AG10803 (cell line): ENCODE measurements at regions not wholly inside any gene's neighbourhood (a gene's known extent, or its start where the extent isn't known, plus 50 kb on each side); places are given as distances from the start of the nearest gene placed in this dataset.

Experiments used
- DNase-seq: peaks from one replicate; pipeline ENCODE4 v3.0.0; 2010; ENCODE audit warnings: low read depth
- H3K4me3 ChIP-seq: 2 replicates; pipeline ENCODE4 v1.5.1; 2011; ENCODE audit warnings: mild to moderate bottlenecking, low read length, control low read depth
- TF ChIP-seq, protein P1 (sequence below): conservative IDR thresholded peaks from 2 replicates; pipeline ENCODE4 v1.5.1; 2011; ENCODE audit warnings: mild to moderate bottlenecking, low read length, control low read depth, inconsistent platforms

DNA sequence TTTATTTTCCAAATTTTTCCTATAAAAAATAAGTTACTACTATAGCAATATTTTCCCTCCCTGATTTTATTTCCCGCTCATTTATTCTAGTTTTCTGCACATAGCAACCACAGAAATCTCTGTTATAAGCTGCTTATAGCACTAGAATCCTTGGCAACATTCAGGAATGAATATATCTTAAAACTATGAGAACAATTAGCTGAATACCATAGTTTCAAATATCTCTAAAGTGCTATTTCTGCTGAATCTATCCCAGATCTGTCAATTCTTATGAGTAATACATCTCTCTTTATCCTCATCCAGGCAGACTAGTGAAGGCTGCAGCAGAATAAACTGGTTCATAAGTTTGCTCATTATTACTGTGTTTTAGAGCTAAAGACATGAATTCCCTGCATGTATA lies 622.9 kb upstream of the DIPK2B start:
- TF ChIP-seq, protein P1, sequence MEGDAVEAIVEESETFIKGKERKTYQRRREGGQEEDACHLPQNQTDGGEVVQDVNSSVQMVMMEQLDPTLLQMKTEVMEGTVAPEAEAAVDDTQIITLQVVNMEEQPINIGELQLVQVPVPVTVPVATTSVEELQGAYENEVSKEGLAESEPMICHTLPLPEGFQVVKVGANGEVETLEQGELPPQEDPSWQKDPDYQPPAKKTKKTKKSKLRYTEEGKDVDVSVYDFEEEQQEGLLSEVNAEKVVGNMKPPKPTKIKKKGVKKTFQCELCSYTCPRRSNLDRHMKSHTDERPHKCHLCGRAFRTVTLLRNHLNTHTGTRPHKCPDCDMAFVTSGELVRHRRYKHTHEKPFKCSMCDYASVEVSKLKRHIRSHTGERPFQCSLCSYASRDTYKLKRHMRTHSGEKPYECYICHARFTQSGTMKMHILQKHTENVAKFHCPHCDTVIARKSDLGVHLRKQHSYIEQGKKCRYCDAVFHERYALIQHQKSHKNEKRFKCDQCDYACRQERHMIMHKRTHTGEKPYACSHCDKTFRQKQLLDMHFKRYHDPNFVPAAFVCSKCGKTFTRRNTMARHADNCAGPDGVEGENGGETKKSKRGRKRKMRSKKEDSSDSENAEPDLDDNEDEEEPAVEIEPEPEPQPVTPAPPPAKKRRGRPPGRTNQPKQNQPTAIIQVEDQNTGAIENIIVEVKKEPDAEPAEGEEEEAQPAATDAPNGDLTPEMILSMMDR = no peak
- peak; percentile 36 for DNase-seq
- no peak overlapping the region for H3K4me3 ChIP-seq

DNA sequence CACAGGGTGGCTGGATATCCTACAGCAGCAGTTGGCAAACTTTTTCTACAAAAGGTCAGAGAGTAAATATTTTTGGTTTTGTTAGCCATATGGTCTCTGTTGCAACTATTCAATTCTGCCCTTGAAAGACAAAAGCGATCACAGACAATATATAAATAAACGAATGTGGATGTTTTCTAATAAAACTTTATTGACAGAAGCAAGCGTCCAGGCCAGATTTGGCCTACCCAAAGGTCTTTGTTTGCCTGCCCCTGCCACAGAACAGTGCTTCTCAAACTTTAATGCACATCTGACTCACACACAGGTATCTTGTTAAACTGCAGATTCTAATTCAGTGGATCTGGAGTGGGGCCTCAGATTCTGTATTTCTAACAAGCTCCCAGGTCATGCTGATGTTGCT lies 621.4 kb upstream of the DIPK2B start:
- DNase-seq = no peak
- H3K4me3 ChIP-seq = no peak overlapping the region
- TF ChIP-seq, protein P1 = no peak

DNA sequence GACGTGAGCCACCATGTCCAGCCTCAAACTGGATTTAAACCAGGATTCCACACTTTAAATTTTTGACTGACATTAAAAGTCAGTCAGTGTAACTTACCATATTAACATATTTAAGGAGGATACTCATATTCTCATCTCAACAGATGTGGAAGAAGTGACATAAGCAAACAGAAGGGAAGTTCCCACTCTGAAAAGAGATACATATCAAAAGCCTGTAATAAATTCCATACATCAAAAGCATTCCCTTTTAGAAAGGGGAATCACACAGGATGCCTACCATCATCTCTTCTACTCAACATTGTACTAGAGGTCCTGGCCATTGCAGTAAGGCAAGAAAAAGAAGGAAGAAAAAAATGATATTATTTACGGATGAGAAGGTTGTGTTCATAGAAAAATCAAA lies 618.2 kb upstream of the DIPK2B start:
- DNase-seq = no peak
- TF ChIP-seq, protein P1 = no peak
- H3K4me3 ChIP-seq = no peak overlapping the region

DNA sequence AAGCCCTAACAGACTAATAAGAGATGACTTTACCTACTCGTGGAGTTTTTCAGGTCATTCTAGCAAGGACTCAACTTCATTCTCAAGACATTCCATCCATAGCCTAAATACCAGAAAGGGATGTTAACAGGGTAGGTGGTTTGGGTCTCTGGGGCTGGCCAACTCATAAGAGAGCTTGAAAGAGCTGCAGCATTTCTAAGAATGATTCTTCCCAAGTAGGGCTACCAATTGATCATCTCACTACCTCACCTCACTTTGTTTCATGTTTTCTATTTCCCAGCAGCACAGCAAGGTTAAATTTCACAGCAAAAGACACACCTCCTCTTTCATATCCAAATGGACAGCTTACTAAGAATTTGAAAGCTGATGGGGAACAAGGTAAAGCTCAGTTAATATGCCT lies 614.8 kb upstream of the DIPK2B start:
- no peak for DNase-seq
- TF ChIP-seq, protein P1 = no peak
- no peak overlapping the region for H3K4me3 ChIP-seq

DNA sequence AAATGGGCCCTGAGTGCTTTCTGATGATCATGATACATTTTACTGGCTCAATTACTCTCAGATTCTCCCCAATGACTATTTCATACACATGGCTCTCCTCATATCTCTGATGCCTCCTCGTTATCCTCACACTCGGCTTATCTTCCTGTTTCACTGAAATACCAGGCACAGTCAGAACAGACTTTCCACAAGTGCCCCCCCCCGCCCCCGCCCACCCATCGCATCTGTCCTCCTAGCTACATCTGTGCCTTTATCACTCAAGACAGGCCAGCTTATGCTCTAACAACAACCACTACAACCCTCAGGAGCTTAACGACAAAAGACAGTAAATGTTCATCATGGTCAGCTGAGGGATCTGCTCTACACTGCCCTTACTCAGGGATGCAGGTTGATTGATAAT lies 610.6 kb upstream of the DIPK2B start:
- H3K4me3 ChIP-seq = no peak overlapping the region
- TF ChIP-seq, protein P1 = no peak
- DNase-seq = no peak

DNA sequence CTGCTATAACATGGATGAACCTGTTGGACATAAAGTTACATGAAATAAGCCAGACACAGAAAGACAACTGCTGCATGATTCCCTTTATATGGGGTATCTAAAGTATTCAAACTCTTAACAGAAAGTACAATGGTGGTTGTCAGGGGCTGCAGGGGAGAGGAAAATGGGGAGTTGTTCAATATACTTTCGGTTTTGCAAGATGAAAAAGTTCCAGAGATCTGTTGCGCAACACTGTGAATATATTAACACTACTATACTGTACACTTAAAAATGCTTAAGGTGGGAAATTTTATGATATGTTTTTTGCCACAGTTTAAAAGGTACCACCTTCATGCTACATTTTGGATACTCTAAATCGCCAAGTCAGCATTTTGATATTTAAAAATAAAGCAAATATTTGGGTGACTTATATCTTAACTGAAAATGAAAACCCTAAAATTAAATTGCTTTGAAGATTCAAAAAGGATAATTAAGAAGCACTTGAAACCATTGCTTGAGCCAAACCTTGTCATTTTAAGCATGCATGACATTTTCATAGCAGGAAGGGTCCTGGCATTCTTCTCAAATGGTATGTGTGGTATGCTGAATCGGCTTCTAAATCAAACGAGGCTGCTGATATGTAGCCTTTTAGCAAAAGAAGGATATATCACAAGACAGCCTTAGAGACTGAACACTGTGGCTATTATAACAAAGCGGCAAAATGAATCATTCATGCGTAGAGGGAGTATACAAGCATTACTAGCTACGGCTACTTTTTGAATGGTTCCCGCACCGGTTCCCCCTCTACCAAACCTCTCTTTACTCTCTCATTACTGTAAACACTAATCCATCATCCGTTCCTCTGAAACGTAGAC lies 607.1 kb upstream of the DIPK2B start:
- DNase-seq = peak; percentile 52
- H3K4me3 ChIP-seq = no peak overlapping the region
- TF ChIP-seq, protein P1 = no peak

DNA sequence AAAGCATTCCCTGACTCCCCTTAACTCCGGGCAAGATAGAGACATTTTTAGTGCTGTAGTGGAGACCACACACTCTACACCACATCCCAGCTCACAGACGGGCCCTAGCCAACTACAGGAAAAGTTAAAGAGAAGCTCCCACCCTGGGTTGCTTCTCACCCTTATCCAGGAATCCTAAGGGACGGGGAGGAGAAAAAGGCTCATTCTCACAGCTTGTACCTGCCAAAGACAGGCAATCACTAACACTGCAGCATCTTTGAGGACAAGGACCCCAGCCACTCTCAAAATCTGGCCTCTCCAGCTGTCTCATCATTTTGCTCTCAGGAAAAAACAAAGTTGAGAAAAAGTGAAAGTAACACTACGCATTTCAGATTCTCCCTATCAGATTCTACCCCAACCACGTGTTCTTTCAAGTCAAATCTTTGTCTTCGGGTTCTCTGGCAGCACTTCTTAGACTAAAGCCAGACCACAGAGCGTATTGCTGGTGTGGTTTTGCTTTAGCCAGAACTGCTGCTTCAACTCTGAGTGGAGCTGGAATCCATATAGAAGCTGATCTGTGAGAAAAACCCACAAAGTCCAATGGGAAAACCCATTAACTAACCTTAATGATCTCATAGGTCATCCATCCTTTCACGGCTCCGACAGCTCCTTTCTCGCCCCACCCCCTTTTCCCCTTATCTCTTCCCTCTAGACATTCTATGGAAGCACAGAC lies 605.9 kb upstream of the DIPK2B start:
- TF ChIP-seq, protein P1 = no peak
- peak; percentile 92 for DNase-seq
- peak overlapping the region; percentile 46 for H3K4me3 ChIP-seq
